HCT116 (cell line): ENCODE measurements at regions not wholly inside any gene's neighbourhood (a gene's known extent, or its start where the extent isn't known, plus 50 kb on each side); places are given as distances from the start of the nearest gene placed in this dataset.

Source experiments
- CEBPB ChIP-seq: IDR thresholded peaks from 2 replicates; pipeline ENCODE4 v1.6.1; 2012; ENCODE audit warnings: low read depth
- EZH2 ChIP-seq: fragments of 200-600 bp; sonication (generic); IDR thresholded peaks from 2 replicates; pipeline ENCODE4 v1.6.1; 2017; ENCODE audit warnings: antibody characterized with exemption, mixed run types
- POLR2A ChIP-seq: IDR thresholded peaks from 2 replicates; pipeline ENCODE4 v1.7.0; 2011; ENCODE audit warnings: borderline replicate concordance; ENCODE audit not compliant: insufficient read depth, insufficient read length; ENCODE audit errors: extremely low read depth
- POLR2AphosphoS5 ChIP-seq: IDR thresholded peaks from 2 replicates; pipeline ENCODE4 v1.6.1; 2011; ENCODE audit warnings: mild to moderate bottlenecking, low read depth, low read length, moderate library complexity
- YY1 ChIP-seq: IDR thresholded peaks from 2 replicates; pipeline ENCODE4 v1.6.1; 2011; ENCODE audit warnings: low read length, low read depth, moderate library complexity, mild to moderate bottlenecking; ENCODE audit not compliant: insufficient replicate concordance; ENCODE audit errors: extremely low read depth
- TF ChIP-seq, protein P1 (sequence below), 3 experiments: fragments of 200-600 bp in 1 of 3; sonication (generic) in 1 of 3; IDR thresholded peaks in 2 of 3; conservative IDR thresholded peaks in 1 of 3; 2 replicates each; pipeline ENCODE4 v1.5.1; 2012 to 2017; ENCODE audit warnings: low read depth in 2 of 3, low read length in 2 of 3, antibody characterized with exemption in 1 of 3, borderline replicate concordance in 1 of 3, control low read depth in 1 of 3, mild to moderate bottlenecking in 1 of 3, mixed read lengths in 1 of 3, mixed run types in 1 of 3, moderate library complexity in 1 of 3; ENCODE audit not compliant: insufficient read depth in 1 of 3
- TF ChIP-seq, protein P2 (sequence below): IDR thresholded peaks from 2 replicates; pipeline ENCODE4 v1.6.1; 2012
- TF ChIP-seq, protein P3 (sequence below): IDR thresholded peaks from 2 replicates; pipeline ENCODE4 v1.6.1; 2012
- TF ChIP-seq, protein P4 (sequence below): IDR thresholded peaks from 2 replicates; pipeline ENCODE4 v1.6.1; 2012; ENCODE audit warnings: low read depth

DNA sequence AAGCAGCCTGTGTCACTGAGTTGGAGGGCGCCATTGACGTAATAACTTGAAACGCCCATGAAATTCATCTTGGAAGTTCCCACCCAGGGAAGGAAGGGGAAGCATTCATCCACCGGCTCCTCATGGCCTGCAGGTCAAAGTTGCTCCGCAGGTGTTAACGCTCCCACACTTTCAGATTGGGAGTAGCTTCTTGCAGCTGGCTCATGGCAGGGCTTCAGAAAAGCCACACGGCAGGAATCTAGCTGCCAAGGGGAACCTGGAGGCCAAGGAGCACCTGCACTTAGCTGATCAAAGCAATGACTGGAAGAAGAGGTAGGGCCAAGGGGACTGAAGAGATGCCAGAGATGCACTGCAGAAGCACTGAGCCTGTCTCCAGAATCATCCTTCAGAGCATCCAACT lies 203.2 kb downstream of the ARHGAP12 start:
- TF ChIP-seq POLR2AphosphoS5 = no peak
- TF ChIP-seq, protein P1, sequence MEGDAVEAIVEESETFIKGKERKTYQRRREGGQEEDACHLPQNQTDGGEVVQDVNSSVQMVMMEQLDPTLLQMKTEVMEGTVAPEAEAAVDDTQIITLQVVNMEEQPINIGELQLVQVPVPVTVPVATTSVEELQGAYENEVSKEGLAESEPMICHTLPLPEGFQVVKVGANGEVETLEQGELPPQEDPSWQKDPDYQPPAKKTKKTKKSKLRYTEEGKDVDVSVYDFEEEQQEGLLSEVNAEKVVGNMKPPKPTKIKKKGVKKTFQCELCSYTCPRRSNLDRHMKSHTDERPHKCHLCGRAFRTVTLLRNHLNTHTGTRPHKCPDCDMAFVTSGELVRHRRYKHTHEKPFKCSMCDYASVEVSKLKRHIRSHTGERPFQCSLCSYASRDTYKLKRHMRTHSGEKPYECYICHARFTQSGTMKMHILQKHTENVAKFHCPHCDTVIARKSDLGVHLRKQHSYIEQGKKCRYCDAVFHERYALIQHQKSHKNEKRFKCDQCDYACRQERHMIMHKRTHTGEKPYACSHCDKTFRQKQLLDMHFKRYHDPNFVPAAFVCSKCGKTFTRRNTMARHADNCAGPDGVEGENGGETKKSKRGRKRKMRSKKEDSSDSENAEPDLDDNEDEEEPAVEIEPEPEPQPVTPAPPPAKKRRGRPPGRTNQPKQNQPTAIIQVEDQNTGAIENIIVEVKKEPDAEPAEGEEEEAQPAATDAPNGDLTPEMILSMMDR (IDR thresholded peaks at IDR 0.05 in 2 of 3, conservative IDR thresholded peaks at IDR 0.05 in 1 of 3; ENCODE audit: borderline replicate concordance in 1 of 3, insufficient read depth in 1 of 3, low read depth in 2 of 3, low read length in 2 of 3) = no peak
- TF ChIP-seq YY1 = no peak
- no peak for TF ChIP-seq POLR2A
- no peak for TF ChIP-seq CEBPB
- TF ChIP-seq, protein P2, sequence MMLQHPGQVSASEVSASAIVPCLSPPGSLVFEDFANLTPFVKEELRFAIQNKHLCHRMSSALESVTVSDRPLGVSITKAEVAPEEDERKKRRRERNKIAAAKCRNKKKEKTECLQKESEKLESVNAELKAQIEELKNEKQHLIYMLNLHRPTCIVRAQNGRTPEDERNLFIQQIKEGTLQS = no peak
- TF ChIP-seq, protein P3, sequence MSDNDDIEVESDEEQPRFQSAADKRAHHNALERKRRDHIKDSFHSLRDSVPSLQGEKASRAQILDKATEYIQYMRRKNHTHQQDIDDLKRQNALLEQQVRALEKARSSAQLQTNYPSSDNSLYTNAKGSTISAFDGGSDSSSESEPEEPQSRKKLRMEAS = no peak
- TF ChIP-seq, protein P4, sequence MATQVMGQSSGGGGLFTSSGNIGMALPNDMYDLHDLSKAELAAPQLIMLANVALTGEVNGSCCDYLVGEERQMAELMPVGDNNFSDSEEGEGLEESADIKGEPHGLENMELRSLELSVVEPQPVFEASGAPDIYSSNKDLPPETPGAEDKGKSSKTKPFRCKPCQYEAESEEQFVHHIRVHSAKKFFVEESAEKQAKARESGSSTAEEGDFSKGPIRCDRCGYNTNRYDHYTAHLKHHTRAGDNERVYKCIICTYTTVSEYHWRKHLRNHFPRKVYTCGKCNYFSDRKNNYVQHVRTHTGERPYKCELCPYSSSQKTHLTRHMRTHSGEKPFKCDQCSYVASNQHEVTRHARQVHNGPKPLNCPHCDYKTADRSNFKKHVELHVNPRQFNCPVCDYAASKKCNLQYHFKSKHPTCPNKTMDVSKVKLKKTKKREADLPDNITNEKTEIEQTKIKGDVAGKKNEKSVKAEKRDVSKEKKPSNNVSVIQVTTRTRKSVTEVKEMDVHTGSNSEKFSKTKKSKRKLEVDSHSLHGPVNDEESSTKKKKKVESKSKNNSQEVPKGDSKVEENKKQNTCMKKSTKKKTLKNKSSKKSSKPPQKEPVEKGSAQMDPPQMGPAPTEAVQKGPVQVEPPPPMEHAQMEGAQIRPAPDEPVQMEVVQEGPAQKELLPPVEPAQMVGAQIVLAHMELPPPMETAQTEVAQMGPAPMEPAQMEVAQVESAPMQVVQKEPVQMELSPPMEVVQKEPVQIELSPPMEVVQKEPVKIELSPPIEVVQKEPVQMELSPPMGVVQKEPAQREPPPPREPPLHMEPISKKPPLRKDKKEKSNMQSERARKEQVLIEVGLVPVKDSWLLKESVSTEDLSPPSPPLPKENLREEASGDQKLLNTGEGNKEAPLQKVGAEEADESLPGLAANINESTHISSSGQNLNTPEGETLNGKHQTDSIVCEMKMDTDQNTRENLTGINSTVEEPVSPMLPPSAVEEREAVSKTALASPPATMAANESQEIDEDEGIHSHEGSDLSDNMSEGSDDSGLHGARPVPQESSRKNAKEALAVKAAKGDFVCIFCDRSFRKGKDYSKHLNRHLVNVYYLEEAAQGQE = no peak
- TF ChIP-seq EZH2 = no peak
